Glutamatergic neuron (in vitro differentiated cells): ENCODE measurements at regions not wholly inside any gene's neighbourhood (a gene's known extent, or its start where the extent isn't known, plus 50 kb on each side); places are given as distances from the start of the nearest gene placed in this dataset.
"Not testable (repeated sequence)": the region's sequence is repeated elsewhere in the genome, so short reads cannot be mapped to it uniquely, and the experiment has no call there.

Experiments used
- DNase-seq: peaks from one replicate; pipeline ENCODE4 v3.0.0; 2022
- H3K27ac Mint-ChIP-seq: one replicate; pipeline ENCODE4 v1.8.0; 2020; ENCODE audit warnings: mild to moderate bottlenecking, mixed read lengths, inconsistent platforms; ENCODE audit not compliant: unreplicated experiment
- H3K27me3 Mint-ChIP-seq: one replicate; pipeline ENCODE4 v1.8.0; 2020; ENCODE audit warnings: mild to moderate bottlenecking, moderate library complexity, mixed read lengths, inconsistent platforms; ENCODE audit not compliant: unreplicated experiment
- H3K36me3 Mint-ChIP-seq: one replicate; pipeline ENCODE4 v1.8.0; 2020; ENCODE audit warnings: mild to moderate bottlenecking, mixed read lengths, inconsistent platforms; ENCODE audit not compliant: unreplicated experiment
- H3K4me1 Mint-ChIP-seq: one replicate; pipeline ENCODE4 v1.8.0; 2020; ENCODE audit warnings: mild to moderate bottlenecking, low read depth, mixed read lengths, inconsistent platforms; ENCODE audit not compliant: unreplicated experiment
- H3K4me3 Mint-ChIP-seq: one replicate; pipeline ENCODE4 v1.8.0; 2020; ENCODE audit warnings: mild to moderate bottlenecking, mixed read lengths, inconsistent platforms; ENCODE audit not compliant: unreplicated experiment
- H3K9me3 Mint-ChIP-seq: one replicate; pipeline ENCODE4 v1.8.0; 2020; ENCODE audit warnings: mild to moderate bottlenecking, moderate library complexity, mixed read lengths, inconsistent platforms; ENCODE audit not compliant: unreplicated experiment
- TF ChIP-seq, protein P1 (sequence below): fragments of 200-600 bp; sonication (generic); IDR thresholded peaks from one replicate; pipeline ENCODE4 v1.5.0; 2021; ENCODE audit not compliant: partially characterized antibody, unreplicated experiment

DNA sequence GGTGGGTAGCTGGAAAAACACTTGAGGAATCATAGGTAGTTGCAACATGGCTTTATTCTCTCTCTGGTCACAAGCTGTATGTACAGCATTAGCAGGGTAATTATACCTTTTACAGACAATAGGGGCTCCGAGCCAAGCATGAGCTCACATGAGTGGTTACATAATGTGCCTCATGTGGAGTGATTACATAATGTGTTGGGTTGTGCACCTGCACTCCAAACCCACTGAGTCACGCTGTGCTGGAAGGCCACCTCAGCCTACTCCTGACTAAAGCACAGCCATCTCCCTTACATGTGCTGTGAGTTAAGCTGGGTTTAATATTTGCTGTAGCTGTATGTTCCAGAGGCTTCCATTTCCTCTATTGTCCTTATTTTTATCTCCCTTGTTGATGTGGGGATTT lies 348.7 kb upstream of the SEMA3C start:
- TF ChIP-seq, protein P1, sequence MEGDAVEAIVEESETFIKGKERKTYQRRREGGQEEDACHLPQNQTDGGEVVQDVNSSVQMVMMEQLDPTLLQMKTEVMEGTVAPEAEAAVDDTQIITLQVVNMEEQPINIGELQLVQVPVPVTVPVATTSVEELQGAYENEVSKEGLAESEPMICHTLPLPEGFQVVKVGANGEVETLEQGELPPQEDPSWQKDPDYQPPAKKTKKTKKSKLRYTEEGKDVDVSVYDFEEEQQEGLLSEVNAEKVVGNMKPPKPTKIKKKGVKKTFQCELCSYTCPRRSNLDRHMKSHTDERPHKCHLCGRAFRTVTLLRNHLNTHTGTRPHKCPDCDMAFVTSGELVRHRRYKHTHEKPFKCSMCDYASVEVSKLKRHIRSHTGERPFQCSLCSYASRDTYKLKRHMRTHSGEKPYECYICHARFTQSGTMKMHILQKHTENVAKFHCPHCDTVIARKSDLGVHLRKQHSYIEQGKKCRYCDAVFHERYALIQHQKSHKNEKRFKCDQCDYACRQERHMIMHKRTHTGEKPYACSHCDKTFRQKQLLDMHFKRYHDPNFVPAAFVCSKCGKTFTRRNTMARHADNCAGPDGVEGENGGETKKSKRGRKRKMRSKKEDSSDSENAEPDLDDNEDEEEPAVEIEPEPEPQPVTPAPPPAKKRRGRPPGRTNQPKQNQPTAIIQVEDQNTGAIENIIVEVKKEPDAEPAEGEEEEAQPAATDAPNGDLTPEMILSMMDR = no peak
- H3K4me3 Mint-ChIP-seq = no peak overlapping the region
- H3K4me1 Mint-ChIP-seq = no peaks in the 10 kb centered on the region
- H3K36me3 Mint-ChIP-seq = peaks cover 10% of the 10 kb centered on the region
- no peak for DNase-seq
- peaks cover 6% of the 10 kb centered on the region for H3K9me3 Mint-ChIP-seq
- no peaks in the 10 kb centered on the region for H3K27me3 Mint-ChIP-seq
- no peak overlapping the region for H3K27ac Mint-ChIP-seq

DNA sequence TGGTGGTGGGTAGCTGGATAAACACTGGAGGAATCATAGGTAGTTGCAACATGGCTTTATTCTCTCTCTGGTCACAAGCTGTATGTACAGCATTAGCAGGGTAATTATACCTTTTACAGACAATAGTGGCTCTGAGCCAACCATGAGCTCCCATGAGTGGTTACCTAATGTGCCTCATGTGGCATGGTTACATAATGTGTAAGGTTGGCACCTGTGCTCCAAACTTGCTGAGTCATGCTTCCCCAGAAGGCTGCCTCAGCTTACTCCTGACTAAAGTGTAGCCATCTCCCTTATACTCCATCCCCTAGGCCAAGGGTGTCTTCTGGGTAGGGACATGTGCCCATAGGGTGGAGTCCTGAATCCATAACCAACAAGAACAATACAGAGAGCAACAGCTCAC lies 345.3 kb upstream of the SEMA3C start:
- peaks cover 18% of the 10 kb centered on the region for H3K36me3 Mint-ChIP-seq
- no peaks in the 10 kb centered on the region for H3K27me3 Mint-ChIP-seq

DNA sequence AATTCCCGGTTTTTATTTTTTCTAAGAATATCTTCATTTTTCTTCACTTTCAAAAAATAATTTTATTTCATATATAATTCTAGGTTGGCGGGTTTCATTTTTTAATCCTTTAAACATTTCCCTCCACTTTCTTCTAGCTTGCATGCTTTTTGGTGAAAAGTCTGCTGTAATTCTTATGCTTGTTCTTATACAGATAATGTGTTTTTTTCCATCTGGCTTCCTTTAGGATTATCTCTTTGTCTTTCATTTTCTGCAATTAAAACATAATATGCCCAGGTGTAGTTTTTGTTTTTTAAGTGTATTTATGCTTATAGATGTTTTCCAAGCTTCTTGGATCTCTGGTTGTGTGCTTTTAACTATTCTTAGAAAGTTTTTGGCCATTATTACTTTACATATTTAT lies 341.3 kb upstream of the SEMA3C start:
- H3K27ac Mint-ChIP-seq = no peak overlapping the region
- no peaks in the 10 kb centered on the region for H3K4me1 Mint-ChIP-seq
- TF ChIP-seq, protein P1 = no peak
- H3K27me3 Mint-ChIP-seq = no peaks in the 10 kb centered on the region
- no peak for DNase-seq
- H3K9me3 Mint-ChIP-seq = peaks cover 4% of the 10 kb centered on the region
- H3K36me3 Mint-ChIP-seq = peaks cover 18% of the 10 kb centered on the region
- H3K4me3 Mint-ChIP-seq = no peak overlapping the region

More for the DNA sequence above, 345.3 kb upstream of the SEMA3C start:
- no peak for DNase-seq
- TF ChIP-seq, protein P1 = no peak
- H3K4me1 Mint-ChIP-seq = no peaks in the 10 kb centered on the region
- no peak overlapping the region for H3K4me3 Mint-ChIP-seq
- H3K9me3 Mint-ChIP-seq = peaks cover 6% of the 10 kb centered on the region
- no peak overlapping the region for H3K27ac Mint-ChIP-seq

DNA sequence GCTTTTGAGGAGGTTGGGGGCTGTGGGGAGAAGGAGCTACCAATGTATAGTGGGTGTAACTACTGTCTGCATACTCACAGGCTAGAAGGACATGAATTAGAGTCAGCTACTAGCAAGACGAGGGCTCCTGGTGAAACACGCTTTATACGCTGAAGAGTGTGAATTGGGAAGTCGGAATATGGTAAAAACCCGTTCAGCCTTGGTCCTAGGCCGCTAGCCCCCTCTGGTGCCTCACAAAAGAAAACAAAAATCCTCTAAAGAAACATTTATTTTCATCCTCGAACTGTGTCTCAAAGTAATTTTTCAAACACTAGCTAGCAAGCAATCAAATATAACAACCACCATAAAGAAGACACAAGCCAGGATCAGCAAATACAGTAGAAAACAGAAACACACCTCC lies 338.1 kb upstream of the SEMA3C start:
- Mint-ChIP-seq H3K9me3 (no peaks in the 10 kb centered on the region), H3K4me3 (no peak overlapping the region), H3K27me3 (no peaks in the 10 kb centered on the region), H3K36me3 (peaks cover 8% of the 10 kb centered on the region), H3K27ac (no peak overlapping the region), H3K4me1 (peaks cover under 1% of the 10 kb centered on the region)
- DNase-seq = peak; percentile 26
- TF ChIP-seq, protein P1 = no peak

DNA sequence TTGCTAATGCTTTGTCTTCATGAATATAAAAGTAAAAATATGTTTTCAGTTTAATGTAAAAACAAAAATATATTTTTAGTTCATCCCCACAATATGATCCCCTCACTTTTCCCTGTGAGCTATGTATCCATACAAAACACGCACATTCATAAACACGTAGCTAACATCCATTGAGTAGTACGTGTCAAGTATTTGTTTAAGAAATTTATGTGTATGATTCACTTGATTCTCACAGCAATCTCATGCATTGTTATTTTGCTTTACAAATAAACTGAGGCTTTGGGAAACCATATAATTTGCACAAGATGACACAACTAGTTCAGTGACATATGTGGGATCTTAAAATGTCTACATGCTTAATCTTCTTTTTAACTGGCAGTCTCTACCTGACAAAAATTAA lies 329.6 kb upstream of the SEMA3C start:
- no peaks in the 10 kb centered on the region for H3K36me3 Mint-ChIP-seq
- TF ChIP-seq, protein P1 = no peak
- H3K4me3 Mint-ChIP-seq = no peak overlapping the region
- DNase-seq = no peak
- no peak overlapping the region for H3K27ac Mint-ChIP-seq
- H3K4me1 Mint-ChIP-seq = peaks cover 3% of the 10 kb centered on the region
- no peaks in the 10 kb centered on the region for H3K27me3 Mint-ChIP-seq
- no peaks in the 10 kb centered on the region for H3K9me3 Mint-ChIP-seq

DNA sequence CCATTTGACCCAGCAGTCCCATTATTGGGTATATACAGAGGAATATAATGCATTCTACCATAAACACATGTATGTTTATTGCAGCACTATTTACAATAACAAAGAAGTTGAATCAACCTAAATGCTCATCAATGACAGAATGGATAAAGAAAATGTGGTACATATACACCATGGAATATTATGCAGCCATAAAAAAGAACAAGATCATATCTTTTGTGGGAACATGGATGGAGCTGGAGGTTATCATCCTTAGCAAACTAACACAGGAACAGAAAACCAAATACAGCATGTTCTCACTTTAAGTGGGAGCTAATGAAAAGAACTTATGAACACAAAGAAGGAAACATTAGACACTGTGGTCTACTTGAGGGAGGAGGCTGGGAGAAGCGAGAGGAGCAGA lies 328.5 kb upstream of the SEMA3C start:
- H3K36me3 Mint-ChIP-seq, DNase-seq, H3K9me3 Mint-ChIP-seq, H3K27ac Mint-ChIP-seq, H3K4me1 Mint-ChIP-seq, H3K27me3 Mint-ChIP-seq, H3K4me3 Mint-ChIP-seq: not testable (repeated sequence)
